ENCODE measurements at regions not wholly inside any gene's neighbourhood (a gene's known extent, or its start where the extent isn't known, plus 50 kb on each side); places are given as distances from the start of the nearest gene placed in this dataset.

GRCh38 chr10:83667594-83667993 lies 471.7 kb upstream of the GHITM start:
- no peak for DNase-seq (ENCODE audit: low read depth)
- no peaks in the 10 kb centered on the region for H3K36me3 ChIP-seq (ENCODE audit: control insufficient read depth, insufficient read depth, low read length)
- no peak overlapping the region for H3K4me3 ChIP-seq (ENCODE audit: low read depth, low read length)
- TF ChIP-seq CTCF (IDR thresholded peaks at IDR 0.05; ENCODE audit: insufficient read depth, low read length, poor library complexity, severe bottlenecking) = no peak
- no peaks in the 10 kb centered on the region for H3K27me3 ChIP-seq (ENCODE audit: control insufficient read depth, insufficient read depth, low read length)

- no peak for TF ChIP-seq CTCF (IDR thresholded peaks at IDR 0.05; ENCODE audit: insufficient read depth, low read length, poor library complexity, severe bottlenecking)
- Histone ChIP-seq H3K36me3 (ENCODE audit: control insufficient read depth, insufficient read depth, low read length) (no peaks in the 10 kb centered on the region), H3K4me3 (ENCODE audit: low read depth, low read length) (no peak overlapping the region), H3K27me3 (ENCODE audit: control insufficient read depth, insufficient read depth, low read length) (no peaks in the 10 kb centered on the region)
- DNase-seq (ENCODE audit: low read depth) = no peak
These were observed 466.0 kb upstream of the GHITM start for GRCh38 chr10:83673316-83673715.

GRCh38 chr10:83677795-83678194 lies 461.5 kb upstream of the GHITM start:
- no peak for DNase-seq (ENCODE audit: low read depth)
- no peaks in the 10 kb centered on the region for H3K36me3 ChIP-seq (ENCODE audit: control insufficient read depth, insufficient read depth, low read length)
- no peak overlapping the region for H3K4me3 ChIP-seq (ENCODE audit: low read depth, low read length)
- H3K27me3 ChIP-seq (ENCODE audit: control insufficient read depth, insufficient read depth, low read length) = no peaks in the 10 kb centered on the region
- no peak for TF ChIP-seq CTCF (IDR thresholded peaks at IDR 0.05; ENCODE audit: insufficient read depth, low read length, poor library complexity, severe bottlenecking)

- no peaks in the 10 kb centered on the region for H3K36me3 ChIP-seq (ENCODE audit: control insufficient read depth, insufficient read depth, low read length)
- no peak for DNase-seq (ENCODE audit: low read depth)
- no peaks in the 10 kb centered on the region for H3K27me3 ChIP-seq (ENCODE audit: control insufficient read depth, insufficient read depth, low read length)
- no peak for TF ChIP-seq CTCF (IDR thresholded peaks at IDR 0.05; ENCODE audit: insufficient read depth, low read length, poor library complexity, severe bottlenecking)
- H3K4me3 ChIP-seq (ENCODE audit: low read depth, low read length) = no peak overlapping the region
These were observed 460.5 kb upstream of the GHITM start for GRCh38 chr10:83678850-83679249.

GRCh38 chr10:83680470-83680891 lies 458.8 kb upstream of the GHITM start:
- DNase-seq (ENCODE audit: low read depth) = no peak
- no peak for TF ChIP-seq CTCF (IDR thresholded peaks at IDR 0.05; ENCODE audit: insufficient read depth, low read length, poor library complexity, severe bottlenecking)
- no peaks in the 10 kb centered on the region for H3K27me3 ChIP-seq (ENCODE audit: control insufficient read depth, insufficient read depth, low read length)

GRCh38 chr10:83682414-83682813 lies 456.9 kb upstream of the GHITM start:
- no peak for TF ChIP-seq CTCF (IDR thresholded peaks at IDR 0.05; ENCODE audit: insufficient read depth, low read length, poor library complexity, severe bottlenecking)

More at GRCh38 chr10:83680470-83680891, 458.8 kb upstream of the GHITM start:
- H3K36me3 ChIP-seq (ENCODE audit: control insufficient read depth, insufficient read depth, low read length) = no peaks in the 10 kb centered on the region
- no peak overlapping the region for H3K4me3 ChIP-seq (ENCODE audit: low read depth, low read length)

More at GRCh38 chr10:83682414-83682813, 456.9 kb upstream of the GHITM start:
- H3K36me3 ChIP-seq (ENCODE audit: control insufficient read depth, insufficient read depth, low read length) = no peaks in the 10 kb centered on the region
- H3K4me3 ChIP-seq (ENCODE audit: low read depth, low read length) = no peak overlapping the region
- H3K27me3 ChIP-seq (ENCODE audit: control insufficient read depth, insufficient read depth, low read length) = no peaks in the 10 kb centered on the region
- no peak for DNase-seq (ENCODE audit: low read depth)

All from kidney epithelial cell (primary cell).